Mesothelial cell of epicardium (in vitro differentiated cells): ENCODE measurements at regions not wholly inside any gene's neighbourhood (a gene's known extent, or its start where the extent isn't known, plus 50 kb on each side); places are given as distances from the start of the nearest gene placed in this dataset.

Source experiments
- DNase-seq, 2 experiments: peaks; one replicate each; pipeline ENCODE4 v3.0.0; 2021; ENCODE audit warnings: low spot score in 2 of 2; ENCODE audit not compliant: unreplicated experiment in 2 of 2
- H3K27ac Mint-ChIP-seq: 2 replicates; pipeline ENCODE4 v1.8.0; 2021; ENCODE audit warnings: mixed read lengths
- H3K27me3 Mint-ChIP-seq: 2 replicates; pipeline ENCODE4 v1.8.0; 2021; ENCODE audit warnings: low read depth, mixed read lengths
- H3K36me3 Mint-ChIP-seq: 2 replicates; pipeline ENCODE4 v1.8.0; 2021; ENCODE audit warnings: mixed read lengths
- H3K4me1 Mint-ChIP-seq: 2 replicates; pipeline ENCODE4 v1.8.0; 2021; ENCODE audit warnings: mixed read lengths
- H3K4me3 Mint-ChIP-seq: 2 replicates; pipeline ENCODE4 v1.8.0; 2021; ENCODE audit warnings: mild to moderate bottlenecking, moderate library complexity, mixed read lengths
- H3K9me3 Mint-ChIP-seq: 2 replicates; pipeline ENCODE4 v1.8.0; 2021; ENCODE audit warnings: mixed read lengths
- CTCF ChIP-seq: fragments of 200-600 bp; sonication (generic); IDR thresholded peaks from one replicate; pipeline ENCODE4 v1.5.0; 2021; ENCODE audit warnings: antibody characterized with exemption; ENCODE audit not compliant: unreplicated experiment

DNA sequence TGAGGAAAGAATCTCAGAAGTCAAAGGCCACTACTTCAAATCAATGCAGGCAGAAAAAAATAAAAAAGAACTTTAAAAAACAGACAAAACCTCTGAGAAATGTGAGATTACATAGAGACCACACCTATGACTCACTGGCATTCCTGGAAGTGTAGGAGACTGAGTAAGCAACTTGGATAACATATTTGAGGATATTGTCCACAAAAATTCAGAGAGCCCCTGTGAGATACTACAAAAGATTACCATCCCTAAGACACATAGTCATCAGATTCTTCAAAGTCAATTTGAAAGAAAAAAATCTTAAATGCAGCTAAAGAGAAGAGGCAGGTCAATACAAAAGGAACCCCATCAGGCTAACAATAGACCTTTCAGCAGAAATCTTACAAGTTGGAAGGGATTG lies 887.3 kb downstream of the NTRK3 start:
- peaks cover under 1% of the 10 kb centered on the region for H3K4me1 Mint-ChIP-seq
- TF ChIP-seq CTCF = no peak
- H3K27me3 Mint-ChIP-seq = no peaks in the 10 kb centered on the region
- DNase-seq = no peak
- peaks cover 56% of the 10 kb centered on the region for H3K9me3 Mint-ChIP-seq
- H3K36me3 Mint-ChIP-seq = no peaks in the 10 kb centered on the region
- no peak overlapping the region for H3K4me3 Mint-ChIP-seq
- no peak overlapping the region for H3K27ac Mint-ChIP-seq

GRCh38 chr15:87368511-87368910 lies 888.0 kb downstream of the NTRK3 start:
- H3K27ac Mint-ChIP-seq = no peak overlapping the region

DNA sequence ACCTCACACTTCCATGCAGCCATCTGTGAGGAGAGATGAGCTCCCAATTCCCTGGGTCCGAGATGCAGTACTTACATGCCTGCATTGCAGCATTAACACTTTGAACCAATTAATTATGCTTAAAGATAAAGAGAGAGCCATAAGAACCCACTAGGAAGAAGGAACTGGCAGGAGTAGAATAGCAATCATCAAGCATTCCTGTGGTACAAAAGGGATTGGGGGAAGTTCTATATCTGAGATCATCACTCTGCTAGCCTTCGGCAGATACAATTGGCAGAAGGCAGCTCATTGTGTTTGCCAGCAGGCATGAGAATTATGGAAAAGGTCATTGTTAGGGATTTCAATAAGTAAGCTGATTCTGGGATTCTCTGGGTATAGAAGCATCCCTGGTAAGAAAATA lies 891.4 kb downstream of the NTRK3 start:
- no peaks in the 10 kb centered on the region for H3K36me3 Mint-ChIP-seq

More at GRCh38 chr15:87368511-87368910, 888.0 kb downstream of the NTRK3 start:
- H3K9me3 Mint-ChIP-seq = peaks cover 50% of the 10 kb centered on the region
- no peak for DNase-seq
- H3K4me1 Mint-ChIP-seq = peaks cover 5% of the 10 kb centered on the region
- H3K27me3 Mint-ChIP-seq = no peaks in the 10 kb centered on the region
- TF ChIP-seq CTCF = no peak
- no peaks in the 10 kb centered on the region for H3K36me3 Mint-ChIP-seq
- no peak overlapping the region for H3K4me3 Mint-ChIP-seq

DNA sequence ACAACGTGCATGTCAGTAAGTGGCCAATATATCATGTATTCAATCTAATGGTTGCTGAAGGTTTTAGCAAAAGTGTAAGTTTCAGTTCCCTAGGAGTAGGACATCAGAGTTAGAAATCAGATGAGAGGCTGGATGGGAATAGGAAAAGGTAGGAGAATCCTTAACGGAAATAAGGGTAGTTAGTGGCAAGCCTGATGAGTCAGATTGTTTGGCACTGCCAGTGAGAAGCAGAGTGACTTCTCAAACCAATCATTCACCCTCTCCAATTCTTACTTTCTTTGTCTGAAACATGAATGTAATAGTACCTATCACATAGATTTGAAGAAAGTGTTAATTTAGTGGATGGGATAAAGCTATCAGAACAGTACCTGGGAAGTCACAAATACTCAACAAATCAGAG lies 894.0 kb downstream of the NTRK3 start:
- no peak overlapping the region for H3K27ac Mint-ChIP-seq
- H3K27me3 Mint-ChIP-seq = no peaks in the 10 kb centered on the region
- no peak for TF ChIP-seq CTCF
- no peak overlapping the region for H3K4me3 Mint-ChIP-seq
- peaks cover 4% of the 10 kb centered on the region for H3K9me3 Mint-ChIP-seq
- no peak for DNase-seq
- H3K36me3 Mint-ChIP-seq = no peaks in the 10 kb centered on the region
- peaks cover 7% of the 10 kb centered on the region for H3K4me1 Mint-ChIP-seq

More for the DNA sequence above, 891.4 kb downstream of the NTRK3 start:
- Mint-ChIP-seq H3K9me3 (peaks cover 21% of the 10 kb centered on the region), H3K27ac (no peak overlapping the region), H3K4me3 (no peak overlapping the region), H3K27me3 (no peaks in the 10 kb centered on the region), H3K4me1 (peaks cover 5% of the 10 kb centered on the region)
- no peak for DNase-seq
- TF ChIP-seq CTCF = no peak

DNA sequence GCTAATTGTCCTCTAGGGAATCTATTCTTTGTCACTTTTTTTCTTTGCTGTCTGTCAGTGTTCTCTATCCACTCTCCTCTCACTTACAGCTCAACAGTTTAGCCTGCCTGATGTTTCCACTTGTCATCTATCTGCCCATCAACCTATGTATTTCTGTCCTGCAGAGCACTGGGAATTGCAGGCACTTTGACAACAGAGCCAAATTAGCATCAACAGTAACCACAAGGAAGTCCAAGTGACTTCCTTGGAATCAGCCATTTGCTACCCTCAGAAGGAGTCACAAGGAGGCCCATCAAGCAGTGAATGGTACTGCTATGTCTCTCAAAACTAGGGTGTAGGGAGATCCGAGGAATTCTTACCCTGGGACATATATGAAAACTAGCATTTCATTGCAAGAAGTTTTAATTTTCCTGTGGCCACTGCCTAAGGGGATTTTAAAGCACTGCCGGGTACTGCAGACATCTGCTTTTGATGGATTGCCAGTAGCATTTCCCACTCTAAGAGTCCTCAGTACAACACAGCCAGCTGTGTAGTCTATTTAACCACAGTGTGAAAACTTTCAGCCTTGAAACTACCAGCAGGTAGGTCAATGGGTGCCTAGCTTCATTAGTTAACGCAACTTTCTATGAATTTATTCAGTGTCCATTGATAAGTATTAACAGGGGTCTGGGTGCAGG lies 898.8 kb downstream of the NTRK3 start:
- no peak for TF ChIP-seq CTCF
- no peak overlapping the region for H3K27ac Mint-ChIP-seq
- no peaks in the 10 kb centered on the region for H3K27me3 Mint-ChIP-seq
- H3K4me1 Mint-ChIP-seq = peaks cover 18% of the 10 kb centered on the region
- H3K9me3 Mint-ChIP-seq = no peaks in the 10 kb centered on the region
- no peak overlapping the region for H3K4me3 Mint-ChIP-seq
- DNase-seq = no peak
- no peaks in the 10 kb centered on the region for H3K36me3 Mint-ChIP-seq
